Lower leg skin (tissue), 4 donors: ENCODE measurements at regions not wholly inside any gene's neighbourhood (a gene's known extent, or its start where the extent isn't known, plus 50 kb on each side); places are given as distances from the start of the nearest gene placed in this dataset.

Source experiments
- DNase-seq, 2 donors: peaks; one replicate each; pipeline ENCODE4 v3.0.0-alpha.2; 2019; ENCODE audit warnings: low spot score in 2 of 2
- H3K4me3 ChIP-seq: fragments of 200-600 bp; sonication (generic); 2 replicates; pipeline ENCODE4 v1.5.1; 2017; ENCODE audit warnings: mild to moderate bottlenecking, low read depth; ENCODE audit not compliant: poor library complexity, severe bottlenecking
- POLR2A ChIP-seq, 2 donors: fragments of 450-650 bp; IDR thresholded peaks; one replicate each; pipeline ENCODE4 v1.6.1; 2016 to 2017; ENCODE audit warnings: antibody characterized with exemption in 2 of 2, mild to moderate bottlenecking in 1 of 2, moderate library complexity in 1 of 2
- WGBS, 2 donors: methylation state at CpG; one replicate each; pipeline ENCODE4 v1.1.5; 2018; 5-methylcytosine and 5-hydroxymethylcytosine counted together
- intact Hi-C: fragments of 100-400 bp; cut with DNase I; formaldehyde crosslinking; loops from one replicate; pipeline ENCODE4 v1.15.0; 2023; ENCODE audit warnings: low total_unique reads
- TF ChIP-seq, protein P1 (sequence below), 3 donors: fragments of 450-650 bp; IDR thresholded peaks; one replicate each; pipeline ENCODE4 v1.5.1; 2016; ENCODE audit warnings: antibody characterized with exemption in 3 of 3, mild to moderate bottlenecking in 3 of 3, moderate library complexity in 2 of 3

DNA sequence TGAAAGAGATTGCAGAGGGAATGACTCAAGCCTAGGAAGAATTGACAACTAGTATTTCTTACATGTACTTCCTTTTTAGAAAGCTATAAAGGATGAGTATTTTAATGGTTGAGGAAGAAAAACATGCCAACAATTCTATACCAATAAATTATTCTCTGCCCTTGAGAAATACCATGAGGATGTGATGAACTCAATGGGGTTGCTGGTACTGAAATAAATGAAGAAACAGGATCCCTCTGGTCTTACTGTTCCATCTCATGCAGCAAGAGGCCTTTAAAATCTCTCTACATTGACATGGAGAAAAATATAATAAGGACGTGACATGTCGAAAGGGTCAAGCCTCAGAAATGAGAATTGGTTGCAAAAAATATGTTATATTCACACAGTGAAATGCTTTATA lies 477.3 kb downstream of the GABRG2 start:
- WGBS, 2 donors: 89 to 93% methylated on average over 2 of the region's 2 CpGs
- no peak for TF ChIP-seq POLR2A (IDR thresholded peaks at IDR 0.05)
- TF ChIP-seq, protein P1, sequence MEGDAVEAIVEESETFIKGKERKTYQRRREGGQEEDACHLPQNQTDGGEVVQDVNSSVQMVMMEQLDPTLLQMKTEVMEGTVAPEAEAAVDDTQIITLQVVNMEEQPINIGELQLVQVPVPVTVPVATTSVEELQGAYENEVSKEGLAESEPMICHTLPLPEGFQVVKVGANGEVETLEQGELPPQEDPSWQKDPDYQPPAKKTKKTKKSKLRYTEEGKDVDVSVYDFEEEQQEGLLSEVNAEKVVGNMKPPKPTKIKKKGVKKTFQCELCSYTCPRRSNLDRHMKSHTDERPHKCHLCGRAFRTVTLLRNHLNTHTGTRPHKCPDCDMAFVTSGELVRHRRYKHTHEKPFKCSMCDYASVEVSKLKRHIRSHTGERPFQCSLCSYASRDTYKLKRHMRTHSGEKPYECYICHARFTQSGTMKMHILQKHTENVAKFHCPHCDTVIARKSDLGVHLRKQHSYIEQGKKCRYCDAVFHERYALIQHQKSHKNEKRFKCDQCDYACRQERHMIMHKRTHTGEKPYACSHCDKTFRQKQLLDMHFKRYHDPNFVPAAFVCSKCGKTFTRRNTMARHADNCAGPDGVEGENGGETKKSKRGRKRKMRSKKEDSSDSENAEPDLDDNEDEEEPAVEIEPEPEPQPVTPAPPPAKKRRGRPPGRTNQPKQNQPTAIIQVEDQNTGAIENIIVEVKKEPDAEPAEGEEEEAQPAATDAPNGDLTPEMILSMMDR (IDR thresholded peaks at IDR 0.05): no peak
- no peak overlapping the region for H3K4me3 ChIP-seq
- DNase-seq: no peak
- intact Hi-C loops: no loop called here

DNA sequence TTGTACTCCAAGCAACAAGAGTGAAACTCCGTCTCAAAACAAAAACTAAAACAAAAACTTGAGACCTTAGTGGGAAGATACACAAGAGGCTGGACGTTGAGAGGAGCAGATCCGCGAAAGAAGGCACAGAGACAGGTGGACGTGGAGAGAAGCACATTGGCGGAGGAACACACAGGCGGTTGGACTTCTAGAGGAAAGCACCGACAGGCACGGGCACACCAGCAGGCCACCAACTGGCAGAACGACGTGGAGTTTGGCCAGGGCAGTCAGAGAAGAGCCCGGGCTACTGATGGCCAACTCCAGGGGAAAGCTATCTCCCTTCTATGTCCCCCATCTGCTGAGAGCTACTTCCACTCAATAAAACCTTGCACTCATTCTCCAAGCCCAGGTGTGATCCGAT lies 482.7 kb downstream of the GABRG2 start:
- no peak for DNase-seq
- WGBS, 2 donors: 94 to 95% methylated on average over 13 of the region's 13 CpGs
- intact Hi-C loops: no loop called here
- no peak for TF ChIP-seq POLR2A (IDR thresholded peaks at IDR 0.05)
- TF ChIP-seq, protein P1 (IDR thresholded peaks at IDR 0.05): no peak
- H3K4me3 ChIP-seq: no peak overlapping the region

DNA sequence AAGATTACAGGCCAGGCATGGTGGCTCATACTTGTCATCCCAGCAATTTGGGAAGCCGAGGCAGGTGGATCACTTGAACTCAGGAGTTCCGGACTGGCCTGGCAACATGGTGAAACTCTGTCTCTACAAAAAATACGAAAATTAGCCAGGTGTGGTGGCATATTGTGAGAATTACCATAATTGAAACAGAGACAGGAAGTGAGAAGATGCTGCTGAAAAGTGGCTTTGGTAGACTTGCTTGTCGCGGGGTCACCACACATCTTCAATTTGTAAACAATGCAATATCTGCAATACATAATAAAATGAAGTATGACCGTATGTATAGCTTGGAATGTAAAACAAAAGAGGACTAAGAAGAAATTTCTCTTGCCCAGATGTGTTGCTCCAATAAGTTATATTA lies 490.5 kb downstream of the GABRG2 start:
- intact Hi-C loops: no loop called here
- no peak overlapping the region for H3K4me3 ChIP-seq
- no peak for DNase-seq
- 85 to 92% methylated on average over 6 of the region's 6 CpGs for WGBS, 2 donors
- TF ChIP-seq, protein P1 (IDR thresholded peaks at IDR 0.05): no peak
- no peak for TF ChIP-seq POLR2A (IDR thresholded peaks at IDR 0.05)

DNA sequence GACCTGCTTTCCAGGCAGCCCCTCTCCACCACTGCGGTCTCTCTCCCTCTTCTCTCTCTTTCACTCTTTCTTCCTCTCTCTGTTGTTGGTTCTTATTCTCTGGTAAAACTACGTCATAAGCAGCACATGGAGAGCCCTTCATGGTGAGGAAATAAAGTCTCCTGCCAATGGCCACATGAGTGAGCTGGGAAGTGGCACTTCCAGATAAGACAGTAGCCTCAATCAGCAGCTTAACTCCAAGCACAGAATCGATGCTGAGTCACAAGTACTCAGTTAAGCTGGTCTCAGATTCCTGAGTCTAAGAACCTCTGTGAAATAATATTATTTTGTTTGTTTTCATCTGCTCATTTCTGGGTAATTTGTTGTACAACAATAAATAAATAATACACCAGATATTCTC lies 500.1 kb downstream of the GABRG2 start:
- WGBS, 2 donors: 61 to 78% methylated on average over 3 of the region's 3 CpGs
- H3K4me3 ChIP-seq: no peak overlapping the region
- intact Hi-C loops: no loop called here
- DNase-seq: no peak
- TF ChIP-seq, protein P1 (IDR thresholded peaks at IDR 0.05): no peak
- no peak for TF ChIP-seq POLR2A (IDR thresholded peaks at IDR 0.05)

GRCh38 chr5:162573758-162574157 lies 506.2 kb downstream of the GABRG2 start:
- intact Hi-C loops: no loop called here
- H3K4me3 ChIP-seq: no peak overlapping the region
- WGBS, 2 donors: 81 to 96% methylated on average over 2 of the region's 2 CpGs

DNA sequence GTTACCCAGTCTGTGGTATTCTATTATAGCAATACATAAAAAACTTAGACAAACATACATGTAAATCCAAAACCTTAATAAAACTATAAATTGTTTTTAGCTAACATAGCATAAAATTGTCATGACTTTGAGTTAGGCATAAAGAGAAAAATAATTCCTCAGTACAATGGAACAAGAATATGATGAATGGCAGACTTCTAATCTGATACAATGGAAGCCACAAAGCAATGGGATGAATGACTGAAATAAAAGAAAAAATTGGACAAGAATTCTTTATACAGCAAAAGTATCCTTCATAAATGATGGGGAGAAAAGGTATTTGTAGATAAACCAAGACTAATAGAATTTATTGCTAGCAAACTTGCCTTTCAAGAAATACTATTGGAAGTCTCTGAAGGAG lies 524.2 kb downstream of the GABRG2 start:
- TF ChIP-seq, protein P1 (IDR thresholded peaks at IDR 0.05): no peak
- TF ChIP-seq POLR2A (IDR thresholded peaks at IDR 0.05): no peak
- DNase-seq: no peak
- intact Hi-C loops: no loop called here

More at GRCh38 chr5:162573758-162574157, 506.2 kb downstream of the GABRG2 start:
- TF ChIP-seq, protein P1 (IDR thresholded peaks at IDR 0.05): no peak
- DNase-seq: no peak

More for the DNA sequence above, 524.2 kb downstream of the GABRG2 start:
- H3K4me3 ChIP-seq: no peak overlapping the region
